Choroid plexus epithelial cell (primary cell): ENCODE measurements at regions not wholly inside any gene's neighbourhood (a gene's known extent, or its start where the extent isn't known, plus 50 kb on each side); places are given as distances from the start of the nearest gene placed in this dataset.

Source experiments
- DNase-seq: peaks from one replicate; pipeline ENCODE4 v3.0.0-alpha.2; 2010; ENCODE audit warnings: low read depth
- H3K4me3 ChIP-seq: 2 replicates; pipeline ENCODE4 v1.5.1; 2011; ENCODE audit warnings: low read depth, mild to moderate bottlenecking, control low read depth, low read length, moderate library complexity
- TF ChIP-seq, protein P1 (sequence below): conservative IDR thresholded peaks from 2 replicates; pipeline ENCODE4 v1.5.1; 2011; ENCODE audit warnings: low read depth, mild to moderate bottlenecking, control low read depth, inconsistent platforms, low read length, moderate library complexity

DNA sequence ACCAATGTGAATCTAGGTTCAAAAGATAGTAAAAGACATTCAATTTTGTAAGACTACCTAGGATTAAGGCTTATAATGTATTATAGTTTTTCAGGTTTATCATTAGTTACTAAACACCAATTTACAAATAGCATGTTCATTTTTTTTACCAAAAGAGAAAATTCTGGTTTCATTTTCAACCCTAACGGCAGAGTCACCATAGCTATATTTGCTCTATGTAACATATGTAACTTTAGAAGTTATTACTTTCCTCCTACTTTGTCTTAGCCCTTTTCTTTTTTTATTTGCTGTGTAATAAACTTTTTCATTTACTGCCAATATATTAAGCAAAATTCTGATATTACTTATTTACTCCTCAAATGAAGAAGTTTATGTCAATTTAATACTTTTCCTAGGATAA, 639.6 kb downstream of the ARAP2 start:
- no peak for DNase-seq
- TF ChIP-seq, protein P1, sequence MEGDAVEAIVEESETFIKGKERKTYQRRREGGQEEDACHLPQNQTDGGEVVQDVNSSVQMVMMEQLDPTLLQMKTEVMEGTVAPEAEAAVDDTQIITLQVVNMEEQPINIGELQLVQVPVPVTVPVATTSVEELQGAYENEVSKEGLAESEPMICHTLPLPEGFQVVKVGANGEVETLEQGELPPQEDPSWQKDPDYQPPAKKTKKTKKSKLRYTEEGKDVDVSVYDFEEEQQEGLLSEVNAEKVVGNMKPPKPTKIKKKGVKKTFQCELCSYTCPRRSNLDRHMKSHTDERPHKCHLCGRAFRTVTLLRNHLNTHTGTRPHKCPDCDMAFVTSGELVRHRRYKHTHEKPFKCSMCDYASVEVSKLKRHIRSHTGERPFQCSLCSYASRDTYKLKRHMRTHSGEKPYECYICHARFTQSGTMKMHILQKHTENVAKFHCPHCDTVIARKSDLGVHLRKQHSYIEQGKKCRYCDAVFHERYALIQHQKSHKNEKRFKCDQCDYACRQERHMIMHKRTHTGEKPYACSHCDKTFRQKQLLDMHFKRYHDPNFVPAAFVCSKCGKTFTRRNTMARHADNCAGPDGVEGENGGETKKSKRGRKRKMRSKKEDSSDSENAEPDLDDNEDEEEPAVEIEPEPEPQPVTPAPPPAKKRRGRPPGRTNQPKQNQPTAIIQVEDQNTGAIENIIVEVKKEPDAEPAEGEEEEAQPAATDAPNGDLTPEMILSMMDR = no peak
- H3K4me3 ChIP-seq = no peak overlapping the region

DNA sequence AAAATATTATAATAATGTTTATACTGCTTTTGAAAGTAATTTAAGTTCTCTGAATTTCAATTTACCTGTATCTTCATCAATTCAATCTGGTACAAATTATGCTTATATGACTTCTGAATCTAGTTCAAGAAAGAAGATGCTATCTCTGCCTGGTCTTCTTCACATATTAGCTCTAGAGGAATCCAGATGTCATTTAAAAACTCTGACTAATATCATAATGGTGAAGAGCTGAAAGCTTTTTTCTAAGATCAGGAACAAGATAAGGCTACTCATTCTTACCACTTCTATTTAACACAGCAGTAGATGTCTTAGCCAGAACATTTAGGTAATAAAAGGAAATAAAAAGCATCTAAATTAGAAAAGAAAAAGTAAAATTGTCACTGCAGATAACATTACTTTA, 636.1 kb downstream of the ARAP2 start:
- no peak for DNase-seq
- TF ChIP-seq, protein P1 = no peak
- H3K4me3 ChIP-seq = no peak overlapping the region

DNA sequence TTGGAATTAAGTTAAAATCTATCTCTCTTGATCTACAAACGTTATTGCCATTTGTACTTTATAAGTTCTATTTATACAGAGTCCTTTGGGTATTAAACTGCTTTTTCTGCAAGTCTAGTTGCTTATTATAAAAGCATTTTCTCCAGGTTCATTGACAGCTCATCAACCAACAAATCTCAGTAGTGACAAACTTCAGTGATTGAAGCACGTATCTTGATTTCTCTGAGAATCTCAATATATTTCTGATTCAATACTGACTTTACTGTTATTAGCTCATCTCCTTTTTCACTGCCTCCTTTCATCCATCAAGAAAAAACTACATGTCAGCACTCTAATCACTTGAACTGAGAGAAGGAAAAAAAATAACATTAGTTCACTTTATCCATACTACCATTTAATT, 630.2 kb downstream of the ARAP2 start:
- no peak for DNase-seq
- no peak overlapping the region for H3K4me3 ChIP-seq
- TF ChIP-seq, protein P1 = no peak

- no peak overlapping the region for H3K4me3 ChIP-seq
- TF ChIP-seq, protein P1 = no peak
- DNase-seq = no peak
Measured at GRCh38 chr4:35639929-35640328, 604.4 kb downstream of the ARAP2 start.

DNA sequence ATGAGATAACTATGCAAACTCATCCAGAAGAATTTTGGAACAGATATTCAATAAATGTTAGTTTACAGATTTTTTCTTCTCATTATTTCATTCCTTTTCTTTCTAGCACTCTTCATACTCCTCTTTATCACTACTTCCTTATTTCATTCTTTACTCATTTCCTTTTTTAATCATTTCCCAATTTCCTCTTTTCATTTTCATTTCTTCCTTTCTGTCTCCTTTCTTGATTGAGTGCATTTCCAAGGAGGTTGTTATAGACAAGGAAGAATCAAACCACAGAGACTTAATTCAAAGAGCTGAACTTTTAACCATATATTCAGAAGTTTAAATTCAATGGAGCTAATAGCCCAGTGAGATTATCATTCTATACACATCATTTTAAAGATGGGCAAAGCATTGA, 600.7 kb downstream of the ARAP2 start:
- no peak for DNase-seq
- TF ChIP-seq, protein P1 = no peak
- no peak overlapping the region for H3K4me3 ChIP-seq

GRCh38 chr4:35644591-35644990, 599.7 kb downstream of the ARAP2 start:
- DNase-seq = no peak
- no peak overlapping the region for H3K4me3 ChIP-seq
- TF ChIP-seq, protein P1 = no peak

DNA sequence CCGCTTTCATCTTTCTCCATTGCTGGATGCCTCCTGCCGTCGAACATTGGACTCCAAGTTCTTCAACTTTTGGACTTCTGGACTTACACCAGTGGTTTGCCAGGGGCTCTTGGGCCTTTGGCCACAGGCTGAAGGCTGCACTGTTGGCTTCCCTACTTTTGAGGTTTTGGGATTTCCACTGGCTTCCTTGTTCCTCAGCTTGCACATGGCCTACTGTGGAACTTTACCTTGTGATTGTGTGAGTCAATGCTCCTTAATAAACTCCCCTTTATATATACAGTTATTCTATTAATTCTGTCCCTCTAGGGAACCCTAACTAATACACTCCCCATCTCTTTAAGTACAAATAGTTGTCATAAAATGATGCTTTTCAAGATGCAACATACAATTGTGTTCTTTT, 595.3 kb downstream of the ARAP2 start:
- H3K4me3 ChIP-seq = no peak overlapping the region
- no peak for DNase-seq
- TF ChIP-seq, protein P1 = no peak
